Kidney (tissue), 13 donors: ENCODE measurements at regions not wholly inside any gene's neighbourhood (a gene's known extent, or its start where the extent isn't known, plus 50 kb on each side); places are given as distances from the start of the nearest gene placed in this dataset.

ENCODE experiments used
- DNase-seq, 5 donors: peaks; one replicate each; pipeline ENCODE4 v3.0.0-alpha.2; 2013 to 2020
- FAIRE-seq: peaks from 2 replicates; lab custom pipeline; 2012; peaks lifted over from hg19 to GRCh38; lab: Jason Lieb, UNC
- H3K27ac ChIP-seq, 2 donors: one replicate each; pipeline ENCODE4 v1.7.0; 2013; ENCODE audit warnings: low read depth in 2 of 2, low read length in 2 of 2, inconsistent platforms in 1 of 2
- H3K27me3 ChIP-seq: one replicate; pipeline ENCODE4 v1.7.1; 2013; ENCODE audit warnings: low read length, inconsistent platforms; ENCODE audit not compliant: control insufficient read depth, insufficient read depth
- H3K36me3 ChIP-seq, 3 donors: one replicate each; pipeline versions ENCODE4 v1.7.0 to v1.7.1; 2013; ENCODE audit warnings: low read length in 3 of 3, control low read depth in 1 of 3, inconsistent platforms in 1 of 3; ENCODE audit not compliant: insufficient read depth in 3 of 3, control insufficient read depth in 2 of 3
- H3K4me1 ChIP-seq, 3 donors: one replicate each; pipeline versions ENCODE4 v1.7.0 to v1.7.1; 2013; ENCODE audit warnings: low read length in 3 of 3, inconsistent platforms in 1 of 3, low read depth in 1 of 3; ENCODE audit not compliant: control insufficient read depth in 2 of 3, insufficient read depth in 2 of 3
- H3K4me3 ChIP-seq, 3 donors: one replicate each; pipeline versions ENCODE4 v1.7.0 to v1.8.1; 2013; ENCODE audit warnings: low read length in 3 of 3, control low read depth in 1 of 3, inconsistent platforms in 1 of 3
- H3K9ac ChIP-seq, 3 donors: one replicate each; pipeline versions ENCODE4 v1.7.0 to v1.7.1; 2013; ENCODE audit warnings: low read length in 3 of 3, control low read depth in 1 of 3, inconsistent platforms in 1 of 3
- H3K9me3 ChIP-seq, 3 donors: one replicate each; pipeline versions ENCODE4 v1.7.0 to v1.7.1; 2013; ENCODE audit warnings: low read length in 3 of 3, control low read depth in 1 of 3, inconsistent platforms in 1 of 3; ENCODE audit not compliant: control insufficient read depth in 2 of 3, insufficient read depth in 1 of 3
- intact Hi-C: fragments of 100-400 bp; cut with DNase I; formaldehyde crosslinking; loops from one replicate; pipeline ENCODE4 v1.11.1; 2022
- TF ChIP-seq, protein P1 (sequence below): IDR thresholded peaks from 3 replicates; pipeline ENCODE4 v1.5.1; 2012; ENCODE audit warnings: mild to moderate bottlenecking, moderate library complexity, borderline replicate concordance; ENCODE audit not compliant: insufficient read depth; ENCODE audit errors: extremely low read depth
- donor health status: control.
- donor health status: control.
- donor health status: control.
- donor health status: control.
- donor health status: control.
- donor health status: DM: yes; HTN: yes; CAD: no.
- donor health status: Normal renal cell carcinoma (clear cell type).

DNA sequence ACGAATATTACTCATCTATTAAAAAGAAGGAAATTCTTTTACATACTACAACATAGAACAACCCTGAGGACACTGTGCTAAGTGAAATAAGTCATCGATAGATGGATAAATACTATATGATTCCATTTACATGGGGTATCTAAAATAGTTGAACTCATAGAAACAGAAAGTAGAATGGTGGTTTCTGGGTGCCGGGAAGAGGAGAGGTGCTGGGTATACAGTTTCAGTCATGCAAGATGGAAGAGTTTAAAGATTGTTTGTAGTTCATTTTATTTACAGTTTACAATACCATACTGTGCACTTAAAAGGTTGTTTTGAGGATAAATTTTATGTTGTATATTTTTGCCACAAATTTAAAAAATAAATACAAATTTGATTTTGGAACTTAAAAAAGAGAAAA is 267.5 kb upstream of the ITGA1 start:
- no peak overlapping the region for H3K9ac ChIP-seq
- no peaks in the 10 kb centered on the region for H3K27me3 ChIP-seq
- intact Hi-C loops = no loop called here
- H3K4me3 ChIP-seq = no peak overlapping the region
- no peak for DNase-seq
- H3K36me3 ChIP-seq = no peaks in the 10 kb centered on the region
- TF ChIP-seq, protein P1, sequence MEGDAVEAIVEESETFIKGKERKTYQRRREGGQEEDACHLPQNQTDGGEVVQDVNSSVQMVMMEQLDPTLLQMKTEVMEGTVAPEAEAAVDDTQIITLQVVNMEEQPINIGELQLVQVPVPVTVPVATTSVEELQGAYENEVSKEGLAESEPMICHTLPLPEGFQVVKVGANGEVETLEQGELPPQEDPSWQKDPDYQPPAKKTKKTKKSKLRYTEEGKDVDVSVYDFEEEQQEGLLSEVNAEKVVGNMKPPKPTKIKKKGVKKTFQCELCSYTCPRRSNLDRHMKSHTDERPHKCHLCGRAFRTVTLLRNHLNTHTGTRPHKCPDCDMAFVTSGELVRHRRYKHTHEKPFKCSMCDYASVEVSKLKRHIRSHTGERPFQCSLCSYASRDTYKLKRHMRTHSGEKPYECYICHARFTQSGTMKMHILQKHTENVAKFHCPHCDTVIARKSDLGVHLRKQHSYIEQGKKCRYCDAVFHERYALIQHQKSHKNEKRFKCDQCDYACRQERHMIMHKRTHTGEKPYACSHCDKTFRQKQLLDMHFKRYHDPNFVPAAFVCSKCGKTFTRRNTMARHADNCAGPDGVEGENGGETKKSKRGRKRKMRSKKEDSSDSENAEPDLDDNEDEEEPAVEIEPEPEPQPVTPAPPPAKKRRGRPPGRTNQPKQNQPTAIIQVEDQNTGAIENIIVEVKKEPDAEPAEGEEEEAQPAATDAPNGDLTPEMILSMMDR = no peak
- H3K9me3 ChIP-seq = peaks cover 0 to 2% (median 0%) of the 10 kb centered on the region in 3 donors
- H3K4me1 ChIP-seq = no peaks in the 10 kb centered on the region
- H3K27ac ChIP-seq = no peak overlapping the region
- peak; percentile 32 for FAIRE-seq

DNA sequence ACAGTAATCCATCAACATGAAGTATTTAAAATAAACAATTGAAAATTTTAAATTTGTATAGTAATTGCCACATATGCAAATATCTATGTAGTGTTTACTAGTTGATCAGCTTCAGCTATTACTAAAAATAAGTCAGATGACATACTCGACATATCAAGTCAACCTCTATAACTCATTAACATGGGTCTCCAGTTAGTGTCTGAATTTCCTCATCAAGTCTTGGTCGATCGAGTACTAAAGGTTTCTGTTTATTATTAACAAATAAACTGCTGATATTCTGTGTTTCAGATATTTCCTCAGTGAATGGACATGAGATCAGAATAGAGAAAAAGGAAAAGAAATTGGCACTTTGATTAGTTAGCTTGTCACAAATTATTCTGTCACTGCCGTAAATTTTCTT is 266.5 kb upstream of the ITGA1 start:
- no peak for FAIRE-seq
- Histone ChIP-seq H3K4me3 (no peak overlapping the region), H3K27me3 (no peaks in the 10 kb centered on the region), H3K36me3 (no peaks in the 10 kb centered on the region), H3K9ac (no peak overlapping the region), H3K9me3 (no peaks in the 10 kb centered on the region), H3K4me1 (no peaks in the 10 kb centered on the region), H3K27ac (no peak overlapping the region)
- DNase-seq = peak in 1 of 5 donors; percentile 2
- TF ChIP-seq, protein P1 = no peak
- intact Hi-C loops = no loop called here

DNA sequence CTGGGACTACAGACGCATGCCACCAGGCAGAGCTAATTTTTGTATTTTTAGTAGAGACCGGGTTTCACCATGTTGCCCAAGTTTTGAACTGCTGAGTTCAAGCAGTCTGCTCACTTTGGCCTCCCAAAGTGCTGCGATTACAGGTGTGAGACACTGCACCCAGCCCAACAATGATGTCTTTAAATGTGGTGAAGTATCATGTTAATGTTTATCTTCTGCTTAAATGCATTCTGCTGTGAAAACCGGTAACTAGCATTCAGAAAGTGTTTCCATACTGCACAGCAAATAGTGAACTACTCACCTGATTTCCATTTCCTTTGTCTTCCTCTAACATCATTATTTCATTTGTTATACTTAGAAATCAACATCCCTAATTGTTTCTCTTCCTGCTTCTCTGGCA is 264.0 kb upstream of the ITGA1 start:
- Histone ChIP-seq H3K9me3 (no peaks in the 10 kb centered on the region), H3K4me3 (no peak overlapping the region), H3K27ac (no peak overlapping the region), H3K36me3 (no peaks in the 10 kb centered on the region), H3K4me1 (no peaks in the 10 kb centered on the region), H3K27me3 (no peaks in the 10 kb centered on the region), H3K9ac (no peak overlapping the region)
- TF ChIP-seq, protein P1 = no peak
- intact Hi-C loops = no loop called here
- FAIRE-seq (no peak), DNase-seq (no peak)

DNA sequence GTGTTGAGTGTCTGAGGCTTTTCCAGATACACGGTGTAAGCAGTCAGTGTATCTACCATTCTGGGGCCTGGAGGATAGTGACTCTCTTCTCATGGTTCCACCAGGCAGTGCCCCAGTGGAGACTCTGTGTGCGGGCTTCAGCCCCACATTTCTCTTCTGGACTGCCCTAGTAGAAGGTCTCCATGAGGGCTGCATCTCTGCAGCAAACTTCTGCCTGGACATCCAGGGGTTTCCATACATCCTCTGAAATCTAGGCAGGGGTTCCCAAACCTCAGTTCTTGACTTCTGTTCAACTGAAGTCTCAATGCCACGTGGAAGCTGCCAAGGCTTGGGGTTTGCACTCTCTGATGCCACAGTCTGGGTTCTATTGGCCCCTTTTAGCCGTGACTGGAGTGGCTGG is 256.6 kb upstream of the ITGA1 start:
- Histone ChIP-seq H3K9ac (no peak overlapping the region), H3K4me1 (no peaks in the 10 kb centered on the region), H3K36me3 (no peaks in the 10 kb centered on the region), H3K4me3 (no peak overlapping the region), H3K27me3 (no peaks in the 10 kb centered on the region), H3K27ac (no peak overlapping the region), H3K9me3 (peaks cover 0 to 6% (median 0%) of the 10 kb centered on the region in 3 donors)
- intact Hi-C loops = no loop called here
- no peak for DNase-seq
- TF ChIP-seq, protein P1 = no peak
- FAIRE-seq = no peak
